Neural crest cell (in vitro differentiated cells): ENCODE measurements at regions not wholly inside any gene's neighbourhood (a gene's known extent, or its start where the extent isn't known, plus 50 kb on each side); places are given as distances from the start of the nearest gene placed in this dataset.

ENCODE experiments used
- DNase-seq: peaks from one replicate; pipeline ENCODE4 v3.0.0; 2021; ENCODE audit warnings: low read depth, mixed read lengths, low spot score
- H3K27ac Mint-ChIP-seq: one replicate; pipeline ENCODE4 v1.8.0; 2021; ENCODE audit warnings: mild to moderate bottlenecking, mixed read lengths; ENCODE audit not compliant: unreplicated experiment
- H3K27me3 Mint-ChIP-seq: 2 replicates; pipeline ENCODE4 v1.8.0; 2021; ENCODE audit warnings: low read depth, mild to moderate bottlenecking, mixed read lengths
- H3K36me3 Mint-ChIP-seq: 2 replicates; pipeline ENCODE4 v1.8.0; 2021; ENCODE audit warnings: low read depth, mild to moderate bottlenecking, mixed read lengths
- H3K4me1 Mint-ChIP-seq: 2 replicates; pipeline ENCODE4 v1.8.0; 2021; ENCODE audit warnings: mixed read lengths
- H3K4me3 Mint-ChIP-seq: one replicate; pipeline ENCODE4 v1.8.0; 2021; ENCODE audit warnings: mild to moderate bottlenecking, mixed read lengths
- H3K9me3 Mint-ChIP-seq: 2 replicates; pipeline ENCODE4 v1.8.0; 2021; ENCODE audit warnings: mixed read lengths
- TF ChIP-seq, protein P1 (sequence below): fragments of 200-600 bp; sonication (generic); conservative IDR thresholded peaks from 2 replicates; pipeline ENCODE4 v1.5.0; 2021; ENCODE audit warnings: antibody characterized with exemption, mild to moderate bottlenecking

DNA sequence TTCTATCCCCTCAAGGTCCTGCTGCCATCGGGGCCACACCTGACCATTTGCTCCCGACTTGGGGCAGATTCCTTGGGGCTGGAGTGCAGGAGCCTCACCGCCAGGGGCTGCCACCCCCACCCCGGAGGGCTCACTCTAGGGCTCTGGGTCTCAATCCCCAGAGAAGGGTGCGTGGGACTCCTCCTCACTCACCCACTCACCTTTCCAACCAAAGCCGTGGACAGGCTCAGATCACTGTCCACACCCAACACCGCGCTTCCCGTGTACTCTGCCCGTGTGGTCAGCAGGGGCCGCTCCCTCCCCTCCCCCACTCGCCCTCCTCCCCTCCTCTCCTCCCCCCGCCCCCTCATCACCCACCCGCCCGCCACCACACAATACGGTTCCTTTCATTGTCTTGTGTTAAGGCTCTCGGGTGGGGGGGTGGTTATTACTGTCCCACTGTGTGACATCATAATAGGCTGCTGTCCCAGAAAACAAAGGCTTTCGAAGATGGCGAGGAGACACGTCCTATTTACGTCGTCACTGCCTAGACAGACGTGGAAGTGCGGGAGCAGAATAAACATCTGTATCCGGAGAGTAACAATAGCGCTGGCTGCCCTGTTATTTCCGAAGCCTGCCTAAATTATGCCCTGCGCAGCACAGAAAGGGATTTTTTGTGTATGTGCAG is 85.8 kb downstream of the YTHDF1 start:
- H3K36me3 Mint-ChIP-seq = no peaks in the 10 kb centered on the region
- H3K27me3 Mint-ChIP-seq = peaks cover 15% of the 10 kb centered on the region
- TF ChIP-seq, protein P1, sequence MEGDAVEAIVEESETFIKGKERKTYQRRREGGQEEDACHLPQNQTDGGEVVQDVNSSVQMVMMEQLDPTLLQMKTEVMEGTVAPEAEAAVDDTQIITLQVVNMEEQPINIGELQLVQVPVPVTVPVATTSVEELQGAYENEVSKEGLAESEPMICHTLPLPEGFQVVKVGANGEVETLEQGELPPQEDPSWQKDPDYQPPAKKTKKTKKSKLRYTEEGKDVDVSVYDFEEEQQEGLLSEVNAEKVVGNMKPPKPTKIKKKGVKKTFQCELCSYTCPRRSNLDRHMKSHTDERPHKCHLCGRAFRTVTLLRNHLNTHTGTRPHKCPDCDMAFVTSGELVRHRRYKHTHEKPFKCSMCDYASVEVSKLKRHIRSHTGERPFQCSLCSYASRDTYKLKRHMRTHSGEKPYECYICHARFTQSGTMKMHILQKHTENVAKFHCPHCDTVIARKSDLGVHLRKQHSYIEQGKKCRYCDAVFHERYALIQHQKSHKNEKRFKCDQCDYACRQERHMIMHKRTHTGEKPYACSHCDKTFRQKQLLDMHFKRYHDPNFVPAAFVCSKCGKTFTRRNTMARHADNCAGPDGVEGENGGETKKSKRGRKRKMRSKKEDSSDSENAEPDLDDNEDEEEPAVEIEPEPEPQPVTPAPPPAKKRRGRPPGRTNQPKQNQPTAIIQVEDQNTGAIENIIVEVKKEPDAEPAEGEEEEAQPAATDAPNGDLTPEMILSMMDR = no peak
- H3K4me3 Mint-ChIP-seq = peak overlapping the region; percentile 77
- H3K27ac Mint-ChIP-seq = peak overlapping the region; percentile 87
- H3K4me1 Mint-ChIP-seq = peaks cover 21% of the 10 kb centered on the region
- no peak for DNase-seq
- H3K9me3 Mint-ChIP-seq = no peaks in the 10 kb centered on the region

DNA sequence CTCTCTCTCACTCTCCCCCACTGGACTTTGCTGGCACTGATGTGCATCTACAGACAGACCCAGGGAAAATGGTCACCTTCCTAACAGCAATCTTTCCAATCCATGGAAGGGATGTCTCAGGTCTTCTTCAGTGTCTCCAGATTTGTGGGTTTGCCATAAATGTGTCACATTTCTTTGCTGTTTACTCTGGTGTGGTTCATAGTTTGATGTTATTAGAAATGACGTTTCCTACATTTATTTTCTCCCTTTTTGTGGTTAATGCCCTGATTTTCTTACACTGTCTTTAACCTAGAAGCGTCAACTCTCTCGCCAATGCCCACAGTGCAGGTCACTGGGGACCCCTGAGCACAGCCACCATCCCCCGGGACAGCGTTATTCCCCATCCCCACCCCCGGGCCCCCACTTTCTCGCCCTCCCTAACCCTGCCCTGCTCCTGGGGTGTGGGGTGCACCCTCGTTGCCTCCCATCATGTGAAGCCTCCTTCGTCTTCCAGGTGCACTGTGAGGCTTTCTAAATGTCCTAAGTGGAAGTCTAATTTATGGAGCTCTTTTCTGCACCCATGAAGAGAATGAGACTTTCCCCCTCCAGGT is 86.5 kb downstream of the YTHDF1 start:
- Mint-ChIP-seq H3K36me3 (no peaks in the 10 kb centered on the region), H3K4me1 (peaks cover 26% of the 10 kb centered on the region), H3K9me3 (no peaks in the 10 kb centered on the region), H3K4me3 (no peak overlapping the region), H3K27me3 (peaks cover 15% of the 10 kb centered on the region), H3K27ac (no peak overlapping the region)
- DNase-seq = no peak
- TF ChIP-seq, protein P1 = no peak

DNA sequence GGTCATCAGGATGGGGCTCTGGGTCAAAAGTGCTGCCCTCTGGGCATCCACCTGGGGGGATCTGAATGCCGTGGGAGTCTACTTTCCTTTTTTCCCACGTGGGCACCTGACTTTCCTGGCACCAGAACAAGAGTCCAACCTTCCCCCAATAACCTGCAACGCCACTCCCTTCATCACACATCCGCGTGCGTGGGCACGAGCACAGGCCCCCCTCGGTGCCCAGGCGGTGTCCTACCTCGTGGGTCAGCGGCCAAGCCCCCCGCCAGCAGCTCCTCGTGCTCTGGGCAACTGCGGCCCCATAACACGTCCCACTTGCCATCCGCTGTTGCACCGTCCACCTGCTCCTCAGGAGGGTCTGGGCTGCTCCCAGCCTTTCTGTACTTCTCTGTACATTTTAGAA is 87.0 kb downstream of the YTHDF1 start:
- Mint-ChIP-seq H3K4me1 (peaks cover 26% of the 10 kb centered on the region), H3K36me3 (no peaks in the 10 kb centered on the region), H3K27ac (no peak overlapping the region), H3K4me3 (no peak overlapping the region), H3K27me3 (peaks cover 15% of the 10 kb centered on the region), H3K9me3 (no peaks in the 10 kb centered on the region)
- TF ChIP-seq, protein P1 = no peak
- no peak for DNase-seq

DNA sequence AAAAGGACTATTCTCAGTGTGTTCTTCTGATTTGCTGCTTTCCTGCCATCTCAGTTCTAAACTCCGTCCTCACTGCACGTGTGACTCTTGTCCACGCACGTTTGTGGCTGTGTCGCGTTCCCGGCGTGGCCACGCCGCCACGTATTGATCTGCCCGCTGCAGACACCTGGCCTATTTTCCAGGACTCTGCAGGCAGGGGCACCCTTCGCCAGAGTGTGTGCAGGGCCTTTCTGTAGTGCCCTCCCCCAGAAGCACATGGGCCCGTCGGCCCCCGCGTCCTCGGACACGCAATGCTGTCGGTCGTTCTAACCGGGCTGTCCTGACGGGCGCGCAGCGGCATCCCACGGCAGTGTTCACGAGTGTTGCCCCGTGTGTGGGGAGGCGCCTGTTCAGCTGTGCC is 87.6 kb downstream of the YTHDF1 start:
- Mint-ChIP-seq H3K27ac (no peak overlapping the region), H3K9me3 (no peaks in the 10 kb centered on the region), H3K36me3 (no peaks in the 10 kb centered on the region), H3K4me1 (peaks cover 26% of the 10 kb centered on the region), H3K4me3 (no peak overlapping the region), H3K27me3 (peaks cover 15% of the 10 kb centered on the region)
- DNase-seq = no peak
- TF ChIP-seq, protein P1 = no peak

DNA sequence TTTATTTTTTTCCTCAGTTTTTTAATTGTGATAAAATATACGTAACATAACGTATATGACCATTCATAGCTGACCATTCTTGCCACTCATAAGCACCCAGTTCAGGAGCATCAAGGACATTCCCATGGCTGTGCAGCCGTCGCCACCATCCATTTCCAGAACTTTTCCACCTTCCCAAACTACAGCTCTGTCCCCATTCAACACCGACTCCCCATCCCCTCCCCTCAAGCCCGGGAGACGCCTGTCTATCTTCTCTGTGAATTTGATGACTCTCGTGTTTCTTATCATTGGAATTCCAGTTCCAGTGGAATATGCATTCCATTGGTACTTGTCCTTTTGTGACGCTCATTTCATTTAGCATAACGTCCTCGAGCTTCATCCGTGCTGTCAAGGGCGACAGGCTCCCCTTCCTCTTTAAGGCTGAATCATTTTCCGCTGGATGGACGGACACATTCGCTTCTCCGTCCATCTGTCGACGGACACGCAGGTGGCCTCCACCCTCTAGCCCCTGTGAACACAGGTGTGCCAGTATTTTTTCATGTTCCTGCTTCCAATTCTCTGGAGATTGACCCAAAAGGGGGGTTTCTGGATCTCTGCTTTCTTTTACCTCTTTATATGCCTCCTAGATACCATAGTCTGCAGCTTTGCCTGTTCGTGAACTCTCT is 88.1 kb downstream of the YTHDF1 start:
- no peak overlapping the region for H3K27ac Mint-ChIP-seq
- peaks cover 26% of the 10 kb centered on the region for H3K4me1 Mint-ChIP-seq
- H3K36me3 Mint-ChIP-seq = no peaks in the 10 kb centered on the region
- TF ChIP-seq, protein P1 = no peak
- H3K27me3 Mint-ChIP-seq = peaks cover 15% of the 10 kb centered on the region
- no peaks in the 10 kb centered on the region for H3K9me3 Mint-ChIP-seq
- no peak for DNase-seq
- H3K4me3 Mint-ChIP-seq = no peak overlapping the region
